HG03520 (cell line): ENCODE measurements at regions not wholly inside any gene's neighbourhood (a gene's known extent, or its start where the extent isn't known, plus 50 kb on each side); places are given as distances from the start of the nearest gene placed in this dataset.
A peak's percentile ranks its signal among the peaks of the same experiment; 100 is the strongest.

ENCODE experiments used
- ATAC-seq: cut with Tn5 transposase; IDR thresholded peaks from one replicate; pipeline ENCODE4 v1.9.1; 2021; ENCODE audit warnings: mild to moderate bottlenecking, moderate library complexity; ENCODE audit not compliant: unreplicated experiment

GRCh38 chr12:91565846-91566245 lies 383.2 kb upstream of the DCN start:
- ATAC-seq, result no peak

- no peak for ATAC-seq
These were observed 382.6 kb upstream of the DCN start for GRCh38 chr12:91565246-91565645.

GRCh38 chr12:91563011-91563765 lies 380.6 kb upstream of the DCN start:
- ATAC-seq, result no peak

- peak; percentile 77 for ATAC-seq
These were observed 379.9 kb upstream of the DCN start for GRCh38 chr12:91562476-91562875.

- no peak for ATAC-seq
These were observed 379.3 kb upstream of the DCN start for GRCh38 chr12:91561958-91562325.

GRCh38 chr12:91561301-91561957 lies 378.8 kb upstream of the DCN start:
- ATAC-seq, result no peak

- no peak for ATAC-seq
These were observed 374.3 kb upstream of the DCN start for GRCh38 chr12:91556909-91557308.

- no peak for ATAC-seq
These were observed 373.1 kb upstream of the DCN start for GRCh38 chr12:91555436-91556415.

- ATAC-seq, result no peak
These were observed 369.3 kb upstream of the DCN start for GRCh38 chr12:91551927-91552326.

GRCh38 chr12:91551242-91551641 lies 368.6 kb upstream of the DCN start:
- no peak for ATAC-seq

GRCh38 chr12:91542666-91543065 lies 360.0 kb upstream of the DCN start:
- no peak for ATAC-seq

GRCh38 chr12:91542067-91542466 lies 359.4 kb upstream of the DCN start:
- no peak for ATAC-seq

GRCh38 chr12:91538418-91538817 lies 355.8 kb upstream of the DCN start:
- ATAC-seq, result no peak

- no peak for ATAC-seq
These were observed 350.7 kb upstream of the DCN start for GRCh38 chr12:91533366-91533765.

GRCh38 chr12:91529829-91530228 lies 347.2 kb upstream of the DCN start:
- ATAC-seq, result no peak

- no peak for ATAC-seq
These were observed 341.2 kb upstream of the DCN start for GRCh38 chr12:91523831-91524230.

GRCh38 chr12:91516695-91517047 lies 334.1 kb upstream of the DCN start:
- no peak for ATAC-seq

GRCh38 chr12:91515944-91516694 lies 333.5 kb upstream of the DCN start:
- no peak for ATAC-seq

- no peak for ATAC-seq
These were observed 330.7 kb upstream of the DCN start for GRCh38 chr12:91513313-91513712.

GRCh38 chr12:91511795-91512420 lies 329.3 kb upstream of the DCN start:
- no peak for ATAC-seq
